Fibroblast of lung (primary cell): ENCODE measurements at regions not wholly inside any gene's neighbourhood (a gene's known extent, or its start where the extent isn't known, plus 50 kb on each side); places are given as distances from the start of the nearest gene placed in this dataset.

Experiments used
- EZH2 ChIP-seq: IDR thresholded peaks from 2 replicates; pipeline ENCODE4 v1.5.1; 2012; ENCODE audit warnings: low read length, control low read depth, mild to moderate bottlenecking; ENCODE audit errors: missing control alignments
- TF ChIP-seq, protein P1 (sequence below), 2 donors: IDR thresholded peaks in 1 of 2; conservative IDR thresholded peaks in 1 of 2; 1 replicate in 1 of 2; 2 replicates in 1 of 2; pipeline ENCODE4 v1.5.1; 2011 to 2012; ENCODE audit warnings: low read length in 2 of 2, control low read depth in 1 of 2, inconsistent platforms in 1 of 2, low read depth in 1 of 2, mild to moderate bottlenecking in 1 of 2

DNA sequence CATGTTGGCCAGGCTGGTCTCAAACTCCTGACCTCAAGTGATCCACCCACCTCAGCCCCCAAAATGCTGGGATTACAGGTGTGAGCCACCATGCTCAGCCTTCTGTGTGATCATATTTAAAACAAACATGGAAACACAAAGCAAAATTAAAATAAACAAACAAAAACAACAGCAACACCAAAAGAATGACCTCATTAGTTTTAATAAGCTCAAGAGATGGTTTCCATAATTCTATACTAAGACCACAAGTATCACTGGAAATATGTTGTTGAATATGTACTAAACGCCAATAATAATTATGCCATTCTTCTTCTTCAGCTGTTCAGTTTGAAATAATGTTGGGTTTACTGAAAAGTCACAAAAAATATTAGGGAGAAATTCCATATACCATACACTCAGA, 526.4 kb downstream of the LRRIQ3 start:
- TF ChIP-seq, protein P1, sequence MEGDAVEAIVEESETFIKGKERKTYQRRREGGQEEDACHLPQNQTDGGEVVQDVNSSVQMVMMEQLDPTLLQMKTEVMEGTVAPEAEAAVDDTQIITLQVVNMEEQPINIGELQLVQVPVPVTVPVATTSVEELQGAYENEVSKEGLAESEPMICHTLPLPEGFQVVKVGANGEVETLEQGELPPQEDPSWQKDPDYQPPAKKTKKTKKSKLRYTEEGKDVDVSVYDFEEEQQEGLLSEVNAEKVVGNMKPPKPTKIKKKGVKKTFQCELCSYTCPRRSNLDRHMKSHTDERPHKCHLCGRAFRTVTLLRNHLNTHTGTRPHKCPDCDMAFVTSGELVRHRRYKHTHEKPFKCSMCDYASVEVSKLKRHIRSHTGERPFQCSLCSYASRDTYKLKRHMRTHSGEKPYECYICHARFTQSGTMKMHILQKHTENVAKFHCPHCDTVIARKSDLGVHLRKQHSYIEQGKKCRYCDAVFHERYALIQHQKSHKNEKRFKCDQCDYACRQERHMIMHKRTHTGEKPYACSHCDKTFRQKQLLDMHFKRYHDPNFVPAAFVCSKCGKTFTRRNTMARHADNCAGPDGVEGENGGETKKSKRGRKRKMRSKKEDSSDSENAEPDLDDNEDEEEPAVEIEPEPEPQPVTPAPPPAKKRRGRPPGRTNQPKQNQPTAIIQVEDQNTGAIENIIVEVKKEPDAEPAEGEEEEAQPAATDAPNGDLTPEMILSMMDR (conservative IDR thresholded peaks at IDR 0.05 in 1 of 2, IDR thresholded peaks at IDR 0.05 in 1 of 2; ENCODE audit: low read depth in 1 of 2, low read length in 2 of 2) = no peak
- TF ChIP-seq EZH2 = no peak
